GM23248 (cell line): ENCODE measurements at regions not wholly inside any gene's neighbourhood (a gene's known extent, or its start where the extent isn't known, plus 50 kb on each side); places are given as distances from the start of the nearest gene placed in this dataset.

Source experiments
- DNase-seq: peaks from one replicate; pipeline ENCODE4 v3.0.0-alpha.2; 2015
- H2AFZ ChIP-seq: fragments of 200-600 bp; sonication (generic); 2 replicates; pipeline ENCODE4 v1.6.1; 2016; ENCODE audit warnings: antibody characterized with exemption
- H3F3A ChIP-seq: fragments of 200-600 bp; sonication (generic); 2 replicates; pipeline ENCODE4 v1.6.1; 2016; ENCODE audit warnings: mild to moderate bottlenecking, antibody characterized with exemption, mixed run types; ENCODE audit not compliant: insufficient read depth
- H3K27ac ChIP-seq: fragments of 200-600 bp; sonication (generic); 2 replicates; pipeline ENCODE4 v1.5.1; 2016; ENCODE audit warnings: mild to moderate bottlenecking
- H3K27me3 ChIP-seq: fragments of 200-600 bp; sonication (generic); replicated peaks from 2 replicates; pipeline ENCODE4 v1.6.1; 2016; ENCODE audit warnings: mild to moderate bottlenecking; ENCODE audit not compliant: insufficient read depth
- H3K36me3 ChIP-seq: fragments of 200-600 bp; sonication (generic); 2 replicates; pipeline ENCODE4 v1.6.1; 2016; ENCODE audit warnings: low read depth, mild to moderate bottlenecking
- H3K4me1 ChIP-seq: fragments of 200-600 bp; sonication (generic); 2 replicates; pipeline ENCODE4 v1.6.1; 2016; ENCODE audit warnings: mild to moderate bottlenecking; ENCODE audit not compliant: insufficient read depth
- H3K4me2 ChIP-seq: fragments of 200-600 bp; sonication (generic); one replicate; pipeline ENCODE4 v1.6.1; 2016; ENCODE audit warnings: mild to moderate bottlenecking; ENCODE audit not compliant: unreplicated experiment
- H3K4me3 ChIP-seq: fragments of 200-600 bp; sonication (generic); 2 replicates; pipeline ENCODE4 v1.5.1; 2016; ENCODE audit warnings: mild to moderate bottlenecking
- H3K79me2 ChIP-seq: fragments of 200-600 bp; sonication (generic); 2 replicates; pipeline ENCODE4 v1.6.1; 2016; ENCODE audit warnings: mild to moderate bottlenecking; ENCODE audit not compliant: insufficient read depth
- H3K9ac ChIP-seq: fragments of 200-600 bp; sonication (generic); 2 replicates; pipeline ENCODE4 v1.6.1; 2016; ENCODE audit warnings: mild to moderate bottlenecking
- H3K9me2 ChIP-seq: fragments of 200-600 bp; sonication (generic); 2 replicates; pipeline ENCODE4 v1.6.1; 2016; ENCODE audit warnings: mixed run types, mild to moderate bottlenecking, moderate library complexity; ENCODE audit not compliant: insufficient read depth
- H3K9me3 ChIP-seq: fragments of 200-600 bp; sonication (generic); one replicate; pipeline ENCODE4 v1.6.1; 2017; ENCODE audit warnings: low read depth
- H4K20me1 ChIP-seq: fragments of 200-600 bp; sonication (generic); 2 replicates; pipeline ENCODE4 v1.6.0; 2016; ENCODE audit not compliant: insufficient read depth
- EZH2 ChIP-seq: fragments of 200-600 bp; sonication (generic); IDR thresholded peaks from 2 replicates; pipeline ENCODE4 v1.6.1; 2018; ENCODE audit warnings: antibody characterized with exemption, mild to moderate bottlenecking; ENCODE audit not compliant: insufficient read depth, poor library complexity, severe bottlenecking
- EZH2phosphoT487 ChIP-seq: fragments of 200-600 bp; sonication (generic); IDR thresholded peaks from 2 replicates; pipeline ENCODE4 v1.6.1; 2018; ENCODE audit warnings: antibody characterized with exemption, moderate library complexity, mild to moderate bottlenecking, low read depth; ENCODE audit not compliant: insufficient read depth
- WGBS, 2 experiments: methylation state at CpG; one replicate each; pipeline ENCODE4 v1.1.6; 2015 to 2017; ENCODE audit warnings: low lambda C conversion rate in 2 of 2, low coverage in 1 of 2; ENCODE audit errors: missing lambda C conversion rate in 2 of 2; 5-methylcytosine and 5-hydroxymethylcytosine counted together
- in situ Hi-C: fragments of 300-500 bp; cut with MboI; formaldehyde crosslinking; loops from 2 replicates; pipeline ENCODE4 v1.15.0; 2020

- 3% methylated on average over 1 of the region's 1 CpG for WGBS, 2 experiments
- Histone ChIP-seq H3K36me3 (no peaks in the 10 kb centered on the region), H3K4me3 (no peak overlapping the region), H3K4me2 (no peak overlapping the region), H4K20me1 (no peaks in the 10 kb centered on the region), H2AFZ (no peak overlapping the region), H3K4me1 (no peaks in the 10 kb centered on the region), H3K9me2 (no peaks in the 10 kb centered on the region), H3K27ac (no peak overlapping the region), H3K9me3 (no peaks in the 10 kb centered on the region), H3F3A (no peaks in the 10 kb centered on the region), H3K27me3 (no peaks in the 10 kb centered on the region; the same call in 1 of the 2 replicates), H3K9ac (no peak overlapping the region), H3K79me2 (no peaks in the 10 kb centered on the region)
- no peak for DNase-seq
- TF ChIP-seq EZH2phosphoT487 (no peak), EZH2 (no peak)
- in situ Hi-C loops = no loop called here
Observed at GRCh38 chr13:107961849-107962608, 253.3 kb downstream of the LIG4 start.

- H3K79me2 ChIP-seq = no peaks in the 10 kb centered on the region
Observed at GRCh38 chr13:107960301-107960700, 255.0 kb downstream of the LIG4 start.

GRCh38 chr13:107956889-107957288 is 258.4 kb downstream of the LIG4 start:
- no peaks in the 10 kb centered on the region for H3K79me2 ChIP-seq
- in situ Hi-C loops = no loop called here
- no peaks in the 10 kb centered on the region for H3K27me3 ChIP-seq
- no peaks in the 10 kb centered on the region for H4K20me1 ChIP-seq
- H3K4me2 ChIP-seq = no peak overlapping the region
- no peak overlapping the region for H3K27ac ChIP-seq
- TF ChIP-seq EZH2 = no peak
- no peak for TF ChIP-seq EZH2phosphoT487
- no peaks in the 10 kb centered on the region for H3K4me1 ChIP-seq
- no peak overlapping the region for H3K9ac ChIP-seq
- WGBS, 2 experiments = 2% methylated on average over 3 of the region's 3 CpGs
- H3F3A ChIP-seq = no peaks in the 10 kb centered on the region
- H3K36me3 ChIP-seq = no peaks in the 10 kb centered on the region
- no peak overlapping the region for H2AFZ ChIP-seq
- DNase-seq = no peak
- H3K4me3 ChIP-seq = no peak overlapping the region
- no peaks in the 10 kb centered on the region for H3K9me3 ChIP-seq
- no peaks in the 10 kb centered on the region for H3K9me2 ChIP-seq

More at GRCh38 chr13:107960301-107960700, 255.0 kb downstream of the LIG4 start:
- Histone ChIP-seq H3K36me3 (no peaks in the 10 kb centered on the region), H3K27me3 (no peaks in the 10 kb centered on the region; the same call in 1 of the 2 replicates), H3K4me3 (no peak overlapping the region), H2AFZ (no peak overlapping the region), H3K9me2 (no peaks in the 10 kb centered on the region), H4K20me1 (no peaks in the 10 kb centered on the region), H3K4me2 (no peak overlapping the region), H3K9me3 (no peaks in the 10 kb centered on the region), H3F3A (no peaks in the 10 kb centered on the region), H3K9ac (no peak overlapping the region), H3K27ac (no peak overlapping the region), H3K4me1 (no peaks in the 10 kb centered on the region)
- in situ Hi-C loops = no loop called here
- WGBS, 2 experiments = 5 to 9% methylated on average over 1 of the region's 1 CpG
- TF ChIP-seq EZH2 (no peak), EZH2phosphoT487 (no peak)
- DNase-seq = no peak

GRCh38 chr13:107942030-107942617 is 273.2 kb downstream of the LIG4 start:
- H4K20me1 ChIP-seq = no peaks in the 10 kb centered on the region
- no peaks in the 10 kb centered on the region for H3K9me3 ChIP-seq
- H3K9ac ChIP-seq = no peak overlapping the region
- no peak overlapping the region for H3K4me2 ChIP-seq
- no peaks in the 10 kb centered on the region for H3K4me1 ChIP-seq
- in situ Hi-C loops = no loop called here
- no peaks in the 10 kb centered on the region for H3K36me3 ChIP-seq
- 16 to 20% methylated on average over 4 of the region's 4 CpGs for WGBS, 2 experiments
- no peaks in the 10 kb centered on the region for H3F3A ChIP-seq
- H2AFZ ChIP-seq = no peak overlapping the region; the same call in 1 of the 2 replicates
- no peaks in the 10 kb centered on the region for H3K79me2 ChIP-seq
- no peak for DNase-seq
- H3K4me3 ChIP-seq = no peak overlapping the region
- no peak overlapping the region for H3K27ac ChIP-seq
- H3K27me3 ChIP-seq = peaks cover 9% of the 10 kb centered on the region
- TF ChIP-seq EZH2phosphoT487 (no peak), EZH2 (no peak)
- H3K9me2 ChIP-seq = no peaks in the 10 kb centered on the region
